ENCODE measurements at regions not wholly inside any gene's neighbourhood (a gene's known extent, or its start where the extent isn't known, plus 50 kb on each side); places are given as distances from the start of the nearest gene placed in this dataset.

DNA sequence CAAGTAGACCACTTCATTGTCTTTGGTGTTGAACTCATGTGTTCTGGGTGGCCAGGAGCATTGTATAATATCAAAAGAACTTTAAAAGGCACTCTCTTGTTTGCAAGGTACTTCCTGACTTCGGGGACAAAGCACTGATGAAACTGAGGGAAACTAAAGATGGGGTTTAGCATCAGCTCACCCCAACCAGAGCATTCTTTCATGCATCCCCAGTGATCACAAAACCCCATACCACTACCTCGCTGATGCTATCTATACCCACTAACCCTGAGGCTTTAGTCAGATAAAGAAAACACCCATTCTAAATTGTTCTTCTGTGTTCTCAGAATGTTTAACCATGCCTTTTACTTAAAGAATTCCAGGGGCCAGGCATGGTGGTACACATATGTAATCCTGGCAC lies 94.5 kb upstream of the DOCK9 start:
- Histone ChIP-seq H3F3A (ENCODE audit: insufficient read depth, low read length) (no peaks in the 10 kb centered on the region), H3K27ac (ENCODE audit: low read depth, low read length, poor library complexity, severe bottlenecking) (no peak overlapping the region), H3K36me3 (ENCODE audit: insufficient read depth, low read length) (no peaks in the 10 kb centered on the region), H3K4me3 (ENCODE audit: low read depth, low read length, poor library complexity, severe bottlenecking) (no peak overlapping the region), H3K4me2 (ENCODE audit: low read length) (no peak overlapping the region), H4K20me1 (ENCODE audit: insufficient read depth, low read length) (no peaks in the 10 kb centered on the region), H3K4me1 (ENCODE audit: insufficient read depth, low read length, severe bottlenecking) (no peaks in the 10 kb centered on the region), H2AFZ (ENCODE audit: low read length) (no peak overlapping the region), H3K9me2 (ENCODE audit: low read depth, low read length) (no peaks in the 10 kb centered on the region), H3K79me2 (ENCODE audit: insufficient read depth, low read length) (no peaks in the 10 kb centered on the region), H3K9me3 (ENCODE audit: low read length) (peaks cover 4% of the 10 kb centered on the region; the same call in 1 of the 2 replicates), H3K27me3 (ENCODE audit: insufficient read depth, low read length) (no peaks in the 10 kb centered on the region), H3K9ac (ENCODE audit: low read length) (no peak overlapping the region)
- TF ChIP-seq EZH2 (IDR thresholded peaks at IDR 0.05; ENCODE audit: borderline replicate concordance, low read length), result no peak
- TF ChIP-seq, protein P1, sequence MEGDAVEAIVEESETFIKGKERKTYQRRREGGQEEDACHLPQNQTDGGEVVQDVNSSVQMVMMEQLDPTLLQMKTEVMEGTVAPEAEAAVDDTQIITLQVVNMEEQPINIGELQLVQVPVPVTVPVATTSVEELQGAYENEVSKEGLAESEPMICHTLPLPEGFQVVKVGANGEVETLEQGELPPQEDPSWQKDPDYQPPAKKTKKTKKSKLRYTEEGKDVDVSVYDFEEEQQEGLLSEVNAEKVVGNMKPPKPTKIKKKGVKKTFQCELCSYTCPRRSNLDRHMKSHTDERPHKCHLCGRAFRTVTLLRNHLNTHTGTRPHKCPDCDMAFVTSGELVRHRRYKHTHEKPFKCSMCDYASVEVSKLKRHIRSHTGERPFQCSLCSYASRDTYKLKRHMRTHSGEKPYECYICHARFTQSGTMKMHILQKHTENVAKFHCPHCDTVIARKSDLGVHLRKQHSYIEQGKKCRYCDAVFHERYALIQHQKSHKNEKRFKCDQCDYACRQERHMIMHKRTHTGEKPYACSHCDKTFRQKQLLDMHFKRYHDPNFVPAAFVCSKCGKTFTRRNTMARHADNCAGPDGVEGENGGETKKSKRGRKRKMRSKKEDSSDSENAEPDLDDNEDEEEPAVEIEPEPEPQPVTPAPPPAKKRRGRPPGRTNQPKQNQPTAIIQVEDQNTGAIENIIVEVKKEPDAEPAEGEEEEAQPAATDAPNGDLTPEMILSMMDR (IDR thresholded peaks at IDR 0.05; ENCODE audit: low read length), result no peak

DNA sequence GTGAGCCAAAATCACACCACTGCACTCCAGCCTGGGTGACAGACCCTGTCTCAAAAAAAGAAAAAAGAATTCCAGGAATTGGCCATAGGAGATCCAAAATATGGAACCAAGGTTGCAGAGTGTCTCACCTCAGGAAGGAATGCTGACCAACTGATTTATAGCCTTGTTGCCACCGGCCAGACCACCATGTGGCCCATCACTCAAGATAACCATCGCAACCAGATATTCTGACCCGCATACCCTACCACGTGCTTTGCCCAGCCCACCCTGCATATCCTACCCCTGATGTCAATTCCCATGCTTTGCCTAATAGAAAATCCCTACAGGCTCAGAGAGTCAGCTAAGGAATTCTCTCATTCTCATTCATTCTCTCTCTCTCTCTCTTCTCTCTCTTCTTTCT lies 95.1 kb upstream of the DOCK9 start:
- no peaks in the 10 kb centered on the region for H3F3A ChIP-seq (ENCODE audit: insufficient read depth, low read length)

DNA sequence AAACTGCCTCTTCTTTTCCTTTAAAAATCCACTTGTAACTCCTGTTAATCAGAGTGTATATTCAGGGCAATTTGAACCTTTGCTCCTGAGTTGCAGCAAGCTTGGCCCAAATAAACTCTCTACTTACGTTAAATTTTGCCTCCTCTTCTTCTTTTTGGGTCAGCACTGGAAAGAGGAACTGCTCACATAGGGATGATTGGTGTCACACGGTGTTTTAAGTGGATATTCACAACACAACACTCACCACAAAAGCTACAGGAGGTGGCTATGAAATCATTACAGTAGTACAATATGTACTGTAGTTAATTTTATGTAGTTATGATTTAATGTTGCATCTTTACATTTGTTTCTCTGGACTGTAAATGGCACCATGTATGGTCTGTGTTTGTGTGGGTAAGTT lies 96.8 kb upstream of the DOCK9 start:
- no peak overlapping the region for H3K4me2 ChIP-seq (ENCODE audit: low read length)
- H3K9me3 ChIP-seq (ENCODE audit: low read length), result peaks cover 4% of the 10 kb centered on the region; the same call in 1 of the 2 replicates
- no peaks in the 10 kb centered on the region for H3K79me2 ChIP-seq (ENCODE audit: insufficient read depth, low read length)
- TF ChIP-seq EZH2 (IDR thresholded peaks at IDR 0.05; ENCODE audit: borderline replicate concordance, low read length), result no peak
- TF ChIP-seq, protein P1 (IDR thresholded peaks at IDR 0.05; ENCODE audit: low read length), result no peak
- H3K27me3 ChIP-seq (ENCODE audit: insufficient read depth, low read length), result peaks cover 4% of the 10 kb centered on the region; the same call in 1 of the 2 replicates
- H3F3A ChIP-seq (ENCODE audit: insufficient read depth, low read length), result no peaks in the 10 kb centered on the region
- no peak overlapping the region for H3K9ac ChIP-seq (ENCODE audit: low read length)
- no peak overlapping the region for H3K27ac ChIP-seq (ENCODE audit: low read depth, low read length, poor library complexity, severe bottlenecking)
- H4K20me1 ChIP-seq (ENCODE audit: insufficient read depth, low read length), result no peaks in the 10 kb centered on the region
- no peaks in the 10 kb centered on the region for H3K9me2 ChIP-seq (ENCODE audit: low read depth, low read length)
- H2AFZ ChIP-seq (ENCODE audit: low read length), result no peak overlapping the region
- H3K4me1 ChIP-seq (ENCODE audit: insufficient read depth, low read length, severe bottlenecking), result no peaks in the 10 kb centered on the region
- H3K4me3 ChIP-seq (ENCODE audit: low read depth, low read length, poor library complexity, severe bottlenecking), result no peak overlapping the region
- H3K36me3 ChIP-seq (ENCODE audit: insufficient read depth, low read length), result no peaks in the 10 kb centered on the region

More for the DNA sequence above, 95.1 kb upstream of the DOCK9 start:
- Histone ChIP-seq H2AFZ (ENCODE audit: low read length) (no peak overlapping the region), H3K9me3 (ENCODE audit: low read length) (peaks cover 4% of the 10 kb centered on the region; the same call in 1 of the 2 replicates), H3K4me1 (ENCODE audit: insufficient read depth, low read length, severe bottlenecking) (no peaks in the 10 kb centered on the region), H3K9me2 (ENCODE audit: low read depth, low read length) (no peaks in the 10 kb centered on the region), H3K4me2 (ENCODE audit: low read length) (no peak overlapping the region), H3K27ac (ENCODE audit: low read depth, low read length, poor library complexity, severe bottlenecking) (no peak overlapping the region), H3K27me3 (ENCODE audit: insufficient read depth, low read length) (0 out of 2 replicates have a peak, but pooled peaks cover under 1% of the 10 kb centered on the region), H3K79me2 (ENCODE audit: insufficient read depth, low read length) (no peaks in the 10 kb centered on the region), H4K20me1 (ENCODE audit: insufficient read depth, low read length) (no peaks in the 10 kb centered on the region), H3K9ac (ENCODE audit: low read length) (no peak overlapping the region), H3K4me3 (ENCODE audit: low read depth, low read length, poor library complexity, severe bottlenecking) (no peak overlapping the region), H3K36me3 (ENCODE audit: insufficient read depth, low read length) (no peaks in the 10 kb centered on the region)
- TF ChIP-seq EZH2 (IDR thresholded peaks at IDR 0.05; ENCODE audit: borderline replicate concordance, low read length), result no peak
- TF ChIP-seq, protein P1 (IDR thresholded peaks at IDR 0.05; ENCODE audit: low read length), result no peak
